ENCODE measurements at regions not wholly inside any gene's neighbourhood (a gene's known extent, or its start where the extent isn't known, plus 50 kb on each side); places are given as distances from the start of the nearest gene placed in this dataset. TPM values are rescaled to one million over a fixed set of nuclear protein-coding genes. Genes with fewer than 3 reads are reported as not detected.

Small RNAs in the stretch of these regions (small RNA-seq; reads per million reads assigned to genes)
- gene AC002545.1: not detected
- not detected for gene RF00019

Measured in skeletal muscle tissue (tissue), 1 donor.